Prostate gland (tissue), 2 donors: ENCODE measurements at regions not wholly inside any gene's neighbourhood (a gene's known extent, or its start where the extent isn't known, plus 50 kb on each side); places are given as distances from the start of the nearest gene placed in this dataset.

Source experiments
- DNase-seq: peaks from one replicate; pipeline ENCODE4 v3.0.0-alpha.2; 2019; ENCODE audit warnings: low spot score
- H3K27ac ChIP-seq, 2 donors: fragments of 200-600 bp; sonication (generic); 2 replicates each; pipeline ENCODE4 v1.5.1; 2017 to 2019
- H3K27me3 ChIP-seq: fragments of 200-600 bp; sonication (generic); replicated peaks from 2 replicates; pipeline ENCODE4 v1.5.1; 2019; ENCODE audit not compliant: insufficient read depth
- H3K36me3 ChIP-seq, 2 donors: fragments of 200-600 bp; sonication (generic); 1 replicate in 1 of 2; 2 replicates in 1 of 2; pipeline versions ENCODE4 v1.5.1 to v1.8.1; 2017 to 2019
- H3K4me1 ChIP-seq: fragments of 200-600 bp; sonication (generic); replicated peaks from 2 replicates; pipeline ENCODE4 v1.5.1; 2019
- H3K4me3 ChIP-seq, 2 donors: fragments of 200-600 bp; sonication (generic); 2 replicates each; pipeline ENCODE4 v1.5.1; 2017 to 2019
- H3K9me3 ChIP-seq: fragments of 200-600 bp; sonication (generic); 2 replicates; pipeline ENCODE4 v1.5.1; 2017
- CTCF ChIP-seq, 4 experiments: fragments of 200-600 bp in 2 of 4; fragments of 450-650 bp in 2 of 4; sonication (generic) in 2 of 4; IDR thresholded peaks; 1 replicate in 3 of 4; 2 replicates in 1 of 4; pipeline ENCODE4 v1.5.1; 2016 to 2019; ENCODE audit warnings: antibody characterized with exemption in 4 of 4, mild to moderate bottlenecking in 2 of 4, moderate library complexity in 2 of 4
- POLR2A ChIP-seq: fragments of 450-650 bp; IDR thresholded peaks from one replicate; pipeline ENCODE4 v1.6.1; 2016; ENCODE audit warnings: antibody characterized with exemption, mild to moderate bottlenecking
- POLR2AphosphoS5 ChIP-seq: sonication (generic); formaldehyde crosslinking; IDR thresholded peaks from one replicate; pipeline ENCODE4 v1.6.1; 2017; ENCODE audit warnings: antibody characterized with exemption
- WGBS: methylation state at CpG from one replicate; pipeline ENCODE4 v1.1.5; 2018; 5-methylcytosine and 5-hydroxymethylcytosine counted together
- intact Hi-C: fragments of 100-400 bp; cut with DNase I; formaldehyde crosslinking; loops from one replicate; pipeline ENCODE4 v1.14.2; 2022

GRCh38 chr6:145270464-145270863 lies 464.9 kb downstream of the EPM2A start:
- H3K27me3 ChIP-seq: no peaks in the 10 kb centered on the region
- WGBS: 50% methylated on average over 2 of the region's 2 CpGs
- H3K4me1 ChIP-seq: no peaks in the 10 kb centered on the region
- no peak overlapping the region for H3K27ac ChIP-seq
- intact Hi-C loops: no loop called here
- TF ChIP-seq POLR2A (no peak), POLR2AphosphoS5 (no peak)
- no peak for DNase-seq
- H3K9me3 ChIP-seq: no peaks in the 10 kb centered on the region
- no peaks in the 10 kb centered on the region for H3K36me3 ChIP-seq
- H3K4me3 ChIP-seq: no peak overlapping the region

GRCh38 chr6:145271040-145271439 lies 464.3 kb downstream of the EPM2A start:
- 24% methylated on average over 4 of the region's 4 CpGs for whole genome bisulfite sequencing
- Histone ChIP-seq H3K36me3 (no peaks in the 10 kb centered on the region), H3K9me3 (no peaks in the 10 kb centered on the region), H3K27ac (no peak overlapping the region), H3K4me3 (no peak overlapping the region), H3K4me1 (no peaks in the 10 kb centered on the region), H3K27me3 (no peaks in the 10 kb centered on the region)
- no peak for TF ChIP-seq POLR2AphosphoS5
- no peak for TF ChIP-seq POLR2A
- no peak for TF ChIP-seq CTCF (IDR thresholded peaks at IDR 0.05)
- intact Hi-C loops: no loop called here
- DNase-seq: no peak

- Histone ChIP-seq H3K4me1 (no peaks in the 10 kb centered on the region), H3K36me3 (no peaks in the 10 kb centered on the region), H3K9me3 (no peaks in the 10 kb centered on the region), H3K27me3 (no peaks in the 10 kb centered on the region), H3K27ac (no peak overlapping the region), H3K4me3 (no peak overlapping the region)
- intact Hi-C loops: no loop called here
- 98% methylated on average over 2 of the region's 2 CpGs for WGBS
- DNase-seq: no peak
- TF ChIP-seq POLR2AphosphoS5: no peak
These were observed 463.7 kb downstream of the EPM2A start for GRCh38 chr6:145271577-145271976.

GRCh38 chr6:145272246-145272645 lies 463.1 kb downstream of the EPM2A start:
- no peak for DNase-seq
- Histone ChIP-seq H3K4me3 (no peak overlapping the region), H3K27me3 (no peaks in the 10 kb centered on the region), H3K9me3 (no peaks in the 10 kb centered on the region), H3K4me1 (no peaks in the 10 kb centered on the region), H3K27ac (no peak overlapping the region), H3K36me3 (no peaks in the 10 kb centered on the region)
- TF ChIP-seq CTCF (IDR thresholded peaks at IDR 0.05) (no peak), POLR2A (no peak), POLR2AphosphoS5 (no peak)
- 72% methylated on average over 1 of the region's 1 CpG for WGBS
- intact Hi-C loops: no loop called here

GRCh38 chr6:145273136-145273535 lies 462.2 kb downstream of the EPM2A start:
- Histone ChIP-seq H3K4me3 (no peak overlapping the region), H3K4me1 (no peaks in the 10 kb centered on the region), H3K9me3 (no peaks in the 10 kb centered on the region), H3K27ac (no peak overlapping the region), H3K36me3 (no peaks in the 10 kb centered on the region), H3K27me3 (no peaks in the 10 kb centered on the region)
- TF ChIP-seq CTCF (IDR thresholded peaks at IDR 0.05): no peak
- no peak for TF ChIP-seq POLR2AphosphoS5
- no peak for TF ChIP-seq POLR2A
- 100% methylated on average over 1 of the region's 1 CpG for WGBS
- intact Hi-C loops: no loop called here
- no peak for DNase-seq

GRCh38 chr6:145274083-145274482 lies 461.2 kb downstream of the EPM2A start:
- whole genome bisulfite sequencing: 32% methylated on average over 1 of the region's 1 CpG
- H3K4me1 ChIP-seq: no peaks in the 10 kb centered on the region
- intact Hi-C loops: no loop called here

More at GRCh38 chr6:145274083-145274482, 461.2 kb downstream of the EPM2A start:
- H3K36me3 ChIP-seq: no peaks in the 10 kb centered on the region
- no peak overlapping the region for H3K27ac ChIP-seq
- H3K27me3 ChIP-seq: no peaks in the 10 kb centered on the region
- TF ChIP-seq POLR2AphosphoS5 (no peak), CTCF (IDR thresholded peaks at IDR 0.05) (no peak), POLR2A (no peak)
- no peak for DNase-seq
- H3K9me3 ChIP-seq: no peaks in the 10 kb centered on the region
- H3K4me3 ChIP-seq: no peak overlapping the region
